ENCODE measurements at regions not wholly inside any gene's neighbourhood (a gene's known extent, or its start where the extent isn't known, plus 50 kb on each side); places are given as distances from the start of the nearest gene placed in this dataset.

DNA sequence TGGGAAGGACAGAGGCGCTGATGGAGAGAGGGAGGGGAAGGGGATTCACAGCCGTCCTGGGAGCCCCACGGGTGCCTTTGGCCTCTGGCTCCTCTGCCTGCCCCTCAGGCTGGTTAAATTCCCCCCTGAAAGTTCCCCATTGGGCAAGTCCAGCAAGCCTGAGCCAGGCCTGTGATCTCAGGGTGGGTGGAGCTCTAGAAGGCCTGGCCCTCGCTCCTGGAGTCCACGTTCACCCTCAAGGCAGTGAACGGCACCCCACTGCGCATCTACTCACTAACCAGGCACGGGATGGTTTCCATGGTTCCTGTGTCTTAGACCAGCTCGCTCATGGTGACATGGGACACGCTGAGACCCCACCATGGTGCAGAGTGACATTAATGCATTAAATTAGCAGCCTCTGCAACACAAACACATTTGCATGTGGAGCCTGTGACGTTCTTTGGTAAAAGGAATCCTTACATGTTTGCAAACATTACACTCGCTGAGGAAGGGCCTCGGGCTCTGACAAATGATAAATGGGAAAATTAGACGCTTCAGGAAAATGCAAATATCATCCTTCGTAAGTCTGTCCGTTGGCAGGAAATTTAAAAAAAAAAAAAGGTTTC lies 452.7 kb downstream of the PREX1 start:
- TF ChIP-seq HCFC1 (IDR thresholded peaks at IDR 0.05; ENCODE audit: low read length) (no peak), RAD51 (IDR thresholded peaks at IDR 0.05) (no peak), NRF1 (conservative IDR thresholded peaks at IDR 0.05; ENCODE audit: low read depth, low read length) (no peak), JUND (IDR thresholded peaks at IDR 0.05; ENCODE audit: low read depth, low read length) (no peak), POLR2A (IDR thresholded peaks at IDR 0.05; ENCODE audit: low read depth, low read length) (no peak), ZZZ3 (IDR thresholded peaks at IDR 0.05; ENCODE audit: control insufficient read depth, insufficient read length, low read depth) (no peak), PAX5 (IDR thresholded peaks at IDR 0.05; ENCODE audit: borderline replicate concordance, low read depth, low read length) (no peak), POU2F2 (IDR thresholded peaks at IDR 0.05; ENCODE audit: borderline replicate concordance, low read depth, low read length) (no peak), SP1 (IDR thresholded peaks at IDR 0.05; ENCODE audit: low read depth, low read length) (no peak)
- TF ChIP-seq, protein P1, sequence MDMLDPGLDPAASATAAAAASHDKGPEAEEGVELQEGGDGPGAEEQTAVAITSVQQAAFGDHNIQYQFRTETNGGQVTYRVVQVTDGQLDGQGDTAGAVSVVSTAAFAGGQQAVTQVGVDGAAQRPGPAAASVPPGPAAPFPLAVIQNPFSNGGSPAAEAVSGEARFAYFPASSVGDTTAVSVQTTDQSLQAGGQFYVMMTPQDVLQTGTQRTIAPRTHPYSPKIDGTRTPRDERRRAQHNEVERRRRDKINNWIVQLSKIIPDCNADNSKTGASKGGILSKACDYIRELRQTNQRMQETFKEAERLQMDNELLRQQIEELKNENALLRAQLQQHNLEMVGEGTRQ (IDR thresholded peaks at IDR 0.05; ENCODE audit: borderline replicate concordance, low read depth, low read length), result no peak
